Endodermal cell (in vitro differentiated cells): ENCODE measurements at regions not wholly inside any gene's neighbourhood (a gene's known extent, or its start where the extent isn't known, plus 50 kb on each side); places are given as distances from the start of the nearest gene placed in this dataset.

Experiments used
- DNase-seq: peaks from one replicate; pipeline ENCODE4 v3.0.0-alpha.2; 2017
- H3K27ac ChIP-seq: 2 replicates; pipeline ENCODE4 v1.5.1; 2013; ENCODE audit warnings: mild to moderate bottlenecking, low read depth, low read length, moderate library complexity
- H3K27me3 ChIP-seq: 2 replicates; pipeline ENCODE4 v1.6.1; 2013; ENCODE audit warnings: mild to moderate bottlenecking, low read length, moderate library complexity; ENCODE audit not compliant: insufficient read depth, control insufficient read depth, poor library complexity, severe bottlenecking
- H3K36me3 ChIP-seq: 2 replicates; pipeline ENCODE4 v1.7.0; 2013; ENCODE audit warnings: mild to moderate bottlenecking, low read length, moderate library complexity; ENCODE audit not compliant: control insufficient read depth, insufficient read depth
- H3K4me1 ChIP-seq: one replicate; pipeline ENCODE4 v1.7.0; 2013; ENCODE audit warnings: low read length; ENCODE audit not compliant: control insufficient read depth, insufficient read depth
- H3K4me3 ChIP-seq: 2 replicates; pipeline ENCODE4 v1.5.1; 2013; ENCODE audit warnings: mild to moderate bottlenecking, low read length, moderate library complexity
- H3K9ac ChIP-seq: 2 replicates; pipeline ENCODE4 v1.6.1; 2013; ENCODE audit warnings: mild to moderate bottlenecking, low read length, moderate library complexity; ENCODE audit not compliant: poor library complexity, severe bottlenecking; ENCODE audit errors: extremely low read depth
- H3K9me3 ChIP-seq: 2 replicates; pipeline ENCODE4 v1.6.1; 2013; ENCODE audit warnings: mild to moderate bottlenecking, low read length, moderate library complexity; ENCODE audit not compliant: control insufficient read depth
- H3K27ac Mint-ChIP-seq: 2 replicates; pipeline ENCODE4 v1.8.0; 2020; ENCODE audit warnings: mixed read lengths
- H3K27me3 Mint-ChIP-seq: 2 replicates; pipeline ENCODE4 v1.8.0; 2021; ENCODE audit warnings: mild to moderate bottlenecking, mixed read lengths; ENCODE audit not compliant: insufficient read depth
- H3K36me3 Mint-ChIP-seq: 2 replicates; pipeline ENCODE4 v1.8.0; 2020; ENCODE audit warnings: low read depth, mixed read lengths
- H3K4me1 Mint-ChIP-seq: 2 replicates; pipeline ENCODE4 v1.8.0; 2020; ENCODE audit warnings: mixed read lengths
- H3K4me3 Mint-ChIP-seq: 2 replicates; pipeline ENCODE4 v1.8.0; 2020; ENCODE audit warnings: mild to moderate bottlenecking, moderate library complexity, mixed read lengths
- H3K9me3 Mint-ChIP-seq: 2 replicates; pipeline ENCODE4 v1.8.0; 2020; ENCODE audit warnings: mild to moderate bottlenecking, mixed read lengths
- WGBS, 2 experiments: methylation state at CpG; one replicate each; pipeline versions ENCODE4 v1.1.5 to v1.1.7; 2013; ENCODE audit warnings: missing lambda C conversion rate in 2 of 2, mixed read lengths in 1 of 2; ENCODE audit not compliant: insufficient coverage in 1 of 2, insufficient read length in 1 of 2; 5-methylcytosine and 5-hydroxymethylcytosine counted together
- TF ChIP-seq, protein P1 (sequence below): fragments of 200-600 bp; sonication (generic); conservative IDR thresholded peaks from 2 replicates; pipeline ENCODE4 v1.5.0; 2021; ENCODE audit warnings: antibody characterized with exemption, mild to moderate bottlenecking

DNA sequence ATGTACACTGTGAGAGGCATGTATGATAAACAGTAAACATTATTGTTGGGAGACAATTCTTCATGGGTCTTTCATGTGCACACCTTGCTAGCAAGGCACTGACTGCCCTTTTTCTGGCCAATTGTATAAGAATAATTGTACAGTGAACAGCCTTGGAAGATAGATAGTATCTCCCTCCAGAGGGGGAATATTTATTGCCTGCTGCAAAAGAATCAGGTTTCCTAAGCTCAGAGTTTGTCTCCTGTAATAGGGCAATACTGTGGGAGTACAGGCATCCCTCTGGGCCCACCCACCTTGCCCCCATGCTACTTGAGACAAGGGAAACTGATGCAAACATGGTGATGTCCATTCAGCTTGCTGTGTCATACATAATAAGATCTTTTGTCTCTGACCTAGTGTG, 442.2 kb downstream of the HDGFL1 start:
- H3K4me3 ChIP-seq, result no peak overlapping the region
- H3K4me3 Mint-ChIP-seq, result no peak overlapping the region
- H3K36me3 Mint-ChIP-seq, result no peaks in the 10 kb centered on the region
- H3K9me3 ChIP-seq, result no peaks in the 10 kb centered on the region
- no peak overlapping the region for H3K27ac Mint-ChIP-seq
- H3K27me3 Mint-ChIP-seq, result peaks cover 43% of the 10 kb centered on the region
- peaks cover 27% of the 10 kb centered on the region for H3K4me1 Mint-ChIP-seq
- no peaks in the 10 kb centered on the region for H3K27me3 ChIP-seq
- H3K27ac ChIP-seq, result no peak overlapping the region
- TF ChIP-seq, protein P1, sequence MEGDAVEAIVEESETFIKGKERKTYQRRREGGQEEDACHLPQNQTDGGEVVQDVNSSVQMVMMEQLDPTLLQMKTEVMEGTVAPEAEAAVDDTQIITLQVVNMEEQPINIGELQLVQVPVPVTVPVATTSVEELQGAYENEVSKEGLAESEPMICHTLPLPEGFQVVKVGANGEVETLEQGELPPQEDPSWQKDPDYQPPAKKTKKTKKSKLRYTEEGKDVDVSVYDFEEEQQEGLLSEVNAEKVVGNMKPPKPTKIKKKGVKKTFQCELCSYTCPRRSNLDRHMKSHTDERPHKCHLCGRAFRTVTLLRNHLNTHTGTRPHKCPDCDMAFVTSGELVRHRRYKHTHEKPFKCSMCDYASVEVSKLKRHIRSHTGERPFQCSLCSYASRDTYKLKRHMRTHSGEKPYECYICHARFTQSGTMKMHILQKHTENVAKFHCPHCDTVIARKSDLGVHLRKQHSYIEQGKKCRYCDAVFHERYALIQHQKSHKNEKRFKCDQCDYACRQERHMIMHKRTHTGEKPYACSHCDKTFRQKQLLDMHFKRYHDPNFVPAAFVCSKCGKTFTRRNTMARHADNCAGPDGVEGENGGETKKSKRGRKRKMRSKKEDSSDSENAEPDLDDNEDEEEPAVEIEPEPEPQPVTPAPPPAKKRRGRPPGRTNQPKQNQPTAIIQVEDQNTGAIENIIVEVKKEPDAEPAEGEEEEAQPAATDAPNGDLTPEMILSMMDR, result no peak
- DNase-seq, result no peak
- H3K4me1 ChIP-seq, result no peaks in the 10 kb centered on the region
- H3K9me3 Mint-ChIP-seq, result peaks cover 3% of the 10 kb centered on the region
- no peaks in the 10 kb centered on the region for H3K36me3 ChIP-seq
- no peak overlapping the region for H3K9ac ChIP-seq

DNA sequence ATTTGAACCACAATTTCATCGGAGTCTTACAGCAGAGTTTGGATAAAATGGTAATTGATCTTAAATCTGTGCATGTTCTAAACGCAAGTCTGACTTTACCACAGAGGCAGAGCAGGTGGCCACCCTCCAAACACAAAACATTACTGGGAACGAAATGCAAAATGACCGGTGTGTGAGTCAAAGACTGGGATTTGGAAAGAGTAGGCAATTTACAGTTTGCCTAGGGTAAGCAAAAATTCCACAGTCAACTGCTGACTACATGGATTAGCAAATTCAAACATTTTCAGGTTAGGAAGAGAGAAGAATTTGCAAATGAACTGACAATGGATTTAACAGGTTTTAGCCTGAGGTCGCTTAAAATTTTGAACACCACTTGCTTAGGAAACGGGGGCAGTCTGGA, 444.4 kb downstream of the HDGFL1 start:
- Histone ChIP-seq H3K27ac (no peak overlapping the region), H3K36me3 (no peaks in the 10 kb centered on the region), H3K4me3 (no peak overlapping the region), H3K27me3 (no peaks in the 10 kb centered on the region), H3K9ac (no peak overlapping the region), H3K9me3 (no peaks in the 10 kb centered on the region), H3K4me1 (no peaks in the 10 kb centered on the region)
- Mint-ChIP-seq H3K36me3 (no peaks in the 10 kb centered on the region), H3K4me3 (no peak overlapping the region), H3K4me1 (peaks cover 27% of the 10 kb centered on the region), H3K27me3 (peaks cover 57% of the 10 kb centered on the region), H3K27ac (no peak overlapping the region), H3K9me3 (peaks cover 3% of the 10 kb centered on the region)
- TF ChIP-seq, protein P1, result no peak
- peak; percentile 56 for DNase-seq
- 54 to 72% methylated on average over 3 to 6 of the region's 6 CpGs for WGBS, 2 experiments

DNA sequence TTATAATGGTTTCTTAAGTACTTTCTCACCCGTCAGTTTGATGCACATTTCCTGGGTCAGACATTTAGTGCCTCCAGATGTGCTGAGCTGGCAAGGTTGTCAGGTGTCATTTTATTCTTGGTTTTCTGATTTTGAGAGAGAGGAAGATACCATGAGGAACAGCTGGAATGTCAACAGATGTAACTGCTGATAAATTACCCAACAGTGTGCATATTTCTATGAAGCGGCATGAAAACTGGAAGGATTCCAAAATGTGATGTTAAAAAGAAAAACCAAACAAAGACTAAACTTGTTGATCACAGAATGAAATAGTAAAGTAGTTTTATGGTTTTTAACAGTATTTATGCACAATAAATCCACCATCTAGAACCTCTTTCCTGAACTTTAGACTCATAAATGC, 447.3 kb downstream of the HDGFL1 start:
- Mint-ChIP-seq H3K36me3 (no peaks in the 10 kb centered on the region), H3K4me1 (peaks cover 27% of the 10 kb centered on the region), H3K27ac (no peak overlapping the region), H3K4me3 (no peak overlapping the region), H3K27me3 (peaks cover 40% of the 10 kb centered on the region), H3K9me3 (no peaks in the 10 kb centered on the region)
- no peak overlapping the region for H3K9ac ChIP-seq
- TF ChIP-seq, protein P1, result no peak
- H3K4me3 ChIP-seq, result no peak overlapping the region
- no peaks in the 10 kb centered on the region for H3K27me3 ChIP-seq
- H3K9me3 ChIP-seq, result no peaks in the 10 kb centered on the region
- WGBS, 2 experiments, result 94 to 100% methylated on average over 1 to 2 of the region's 2 CpGs
- no peak for DNase-seq
- H3K4me1 ChIP-seq, result no peaks in the 10 kb centered on the region
- H3K36me3 ChIP-seq, result no peaks in the 10 kb centered on the region
- no peak overlapping the region for H3K27ac ChIP-seq
